ENCODE measurements at regions not wholly inside any gene's neighbourhood (a gene's known extent, or its start where the extent isn't known, plus 50 kb on each side); places are given as distances from the start of the nearest gene placed in this dataset.
A peak's percentile ranks its signal among the peaks of the same experiment; 100 is the strongest.
"Not testable (repeated sequence)": the region's sequence is repeated elsewhere in the genome, so short reads cannot be mapped to it uniquely, and the experiment has no call there.

DNA sequence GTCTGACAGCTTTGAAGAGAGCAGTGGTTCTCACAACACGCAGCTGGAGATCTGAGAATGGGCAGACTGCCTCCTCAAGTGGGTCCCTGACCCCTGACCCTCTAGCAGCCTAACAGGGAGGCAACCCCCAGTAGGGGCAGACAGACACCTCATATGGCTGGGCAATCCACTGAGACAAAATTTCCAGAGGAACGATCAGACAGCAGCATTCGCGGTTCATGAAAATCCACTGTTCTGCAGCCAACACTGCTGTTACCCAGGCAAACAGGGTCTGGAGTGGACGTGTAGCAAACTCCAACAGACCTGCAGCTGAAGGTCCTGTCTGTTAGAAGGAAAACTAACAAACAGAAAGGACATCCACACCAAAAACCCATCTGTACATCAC is 212.1 kb downstream of the FOXD4L6 start:
- Histone ChIP-seq H3K9me3 (ENCODE audit: control insufficient read depth in 4 of 4, low read length in 3 of 4) (peaks cover 37 to 62% (median 43%) of the 10 kb centered on the region in 4 donors), H3K4me3 (ENCODE audit: low read depth in 1 of 3, low read length in 3 of 3) (peak overlapping the region in 1 of 3 donors; percentile 52)
- H3K4me1 ChIP-seq (ENCODE audit: control insufficient read depth in 4 of 4, insufficient read depth in 4 of 4, low read length in 3 of 4); DNase-seq (ENCODE audit: low spot score); H3K36me3 ChIP-seq (ENCODE audit: control insufficient read depth in 4 of 4, insufficient read depth in 3 of 4, low read depth in 1 of 4, low read length in 3 of 4); H3K9ac ChIP-seq (ENCODE audit: low read depth in 1 of 2, low read length in 2 of 2); H3K27ac ChIP-seq (ENCODE audit: low read depth in 1 of 2, low read length in 2 of 2); H3K27me3 ChIP-seq (ENCODE audit: control insufficient read depth in 4 of 4, insufficient read depth in 4 of 4, low read length in 3 of 4): not testable (repeated sequence)
- WGBS = 72% methylated on average over 5 of the region's 5 CpGs

DNA sequence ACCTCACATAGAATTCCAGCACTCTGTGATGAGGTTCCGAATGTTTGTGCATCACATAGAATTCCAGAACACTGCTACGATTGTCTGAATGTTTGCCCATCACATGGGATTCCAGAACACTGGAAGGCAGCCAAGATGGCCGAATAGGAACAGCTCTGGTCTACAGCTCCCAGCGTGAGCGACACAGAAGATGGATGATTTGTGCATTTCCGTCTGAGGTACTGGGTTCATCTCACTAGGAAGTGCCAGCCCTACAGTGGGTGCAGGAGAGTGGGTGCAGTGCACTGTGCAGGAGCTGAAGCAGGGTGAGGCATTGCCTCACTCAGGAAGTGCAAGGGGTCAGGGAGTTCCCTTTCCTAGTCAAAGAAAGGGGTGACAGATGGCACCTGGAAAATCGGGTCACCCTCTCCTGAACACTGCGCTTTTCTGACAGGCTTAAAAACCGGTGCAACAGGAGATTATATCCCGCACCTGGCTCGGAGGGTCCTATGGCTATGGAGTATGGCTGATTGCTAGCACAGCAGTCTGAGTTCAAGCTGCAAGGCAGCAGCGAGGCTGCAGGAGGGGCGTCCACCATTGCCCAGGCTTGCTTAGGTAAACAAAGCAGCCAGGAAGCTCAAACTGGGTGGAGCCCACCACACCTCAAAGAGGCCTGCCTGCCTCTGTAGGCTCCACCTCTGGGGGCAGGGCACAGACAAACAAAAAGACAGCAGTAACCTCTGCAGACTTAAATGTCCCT is 212.7 kb downstream of the FOXD4L6 start:
- peak overlapping the region in 1 of 3 donors; percentile 56 for H3K4me3 ChIP-seq (ENCODE audit: low read depth in 1 of 3, low read length in 3 of 3)
- H3K9ac ChIP-seq (ENCODE audit: low read depth in 1 of 2, low read length in 2 of 2); H3K27ac ChIP-seq (ENCODE audit: low read depth in 1 of 2, low read length in 2 of 2); H3K4me1 ChIP-seq (ENCODE audit: control insufficient read depth in 4 of 4, insufficient read depth in 4 of 4, low read length in 3 of 4); H3K36me3 ChIP-seq (ENCODE audit: control insufficient read depth in 4 of 4, insufficient read depth in 3 of 4, low read depth in 1 of 4, low read length in 3 of 4); DNase-seq (ENCODE audit: low spot score); H3K27me3 ChIP-seq (ENCODE audit: control insufficient read depth in 4 of 4, insufficient read depth in 4 of 4, low read length in 3 of 4): not testable (repeated sequence)
- WGBS = 81% methylated on average over 13 of the region's 13 CpGs
- H3K9me3 ChIP-seq (ENCODE audit: control insufficient read depth in 4 of 4, low read length in 3 of 4) = peaks cover 38 to 67% (median 43%) of the 10 kb centered on the region in 4 donors

DNA sequence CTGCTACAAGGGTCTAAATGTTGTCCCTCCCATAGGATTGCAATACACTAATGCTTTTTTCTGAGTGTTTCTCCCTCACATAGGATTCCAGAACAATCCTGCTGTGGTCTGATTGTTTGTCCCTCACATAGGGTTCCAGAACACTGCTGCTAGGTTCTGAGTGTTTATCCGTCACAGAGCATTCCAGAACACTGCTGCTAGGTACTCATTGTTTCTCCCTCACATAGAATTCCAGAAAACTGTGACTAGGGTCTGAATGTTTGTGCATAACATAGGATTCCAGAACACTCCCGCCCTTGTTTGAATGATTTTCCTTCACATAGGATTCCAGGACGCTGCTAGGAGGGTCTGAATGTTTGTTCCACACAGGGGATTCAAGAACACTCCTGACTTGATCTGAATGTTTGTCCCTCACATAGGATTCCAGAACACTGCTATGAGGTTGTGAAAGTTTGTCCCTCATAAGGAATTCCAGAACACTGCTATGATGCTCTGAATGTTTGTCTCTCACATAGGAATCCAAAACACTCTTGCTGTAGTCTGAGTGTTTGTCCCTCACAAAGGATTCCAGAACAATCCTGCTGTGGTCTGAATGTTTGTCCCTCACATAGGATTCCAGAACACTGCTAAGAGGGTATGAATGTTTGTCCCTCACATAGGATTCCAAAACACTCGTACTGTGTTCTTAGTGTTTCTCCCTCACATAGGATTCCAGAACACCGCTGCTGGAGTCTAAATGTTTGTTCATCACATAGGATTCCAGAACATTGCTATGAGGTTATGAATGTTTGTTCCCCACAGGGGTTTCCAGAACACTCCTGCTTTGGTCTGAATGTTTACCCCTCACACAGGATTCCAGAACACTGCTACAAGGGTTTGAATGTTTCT is 213.5 kb downstream of the FOXD4L6 start:
- DNase-seq (ENCODE audit: low spot score) = no peak
- peak overlapping the region in 2 of 3 donors; percentile 37 to 56 for H3K4me3 ChIP-seq (ENCODE audit: low read depth in 1 of 3, low read length in 3 of 3)
- no peak overlapping the region for H3K9ac ChIP-seq (ENCODE audit: low read depth in 1 of 2, low read length in 2 of 2)
- H3K4me1 ChIP-seq (ENCODE audit: control insufficient read depth in 4 of 4, insufficient read depth in 4 of 4, low read length in 3 of 4) = no peaks in the 10 kb centered on the region
- no peak overlapping the region for H3K27ac ChIP-seq (ENCODE audit: low read depth in 1 of 2, low read length in 2 of 2)
- 50% methylated on average over 5 of the region's 5 CpGs for WGBS
- no peaks in the 10 kb centered on the region for H3K36me3 ChIP-seq (ENCODE audit: control insufficient read depth in 4 of 4, insufficient read depth in 3 of 4, low read depth in 1 of 4, low read length in 3 of 4)
- H3K27me3 ChIP-seq (ENCODE audit: control insufficient read depth in 4 of 4, insufficient read depth in 4 of 4, low read length in 3 of 4) = no peaks in the 10 kb centered on the region
- H3K9me3 ChIP-seq (ENCODE audit: control insufficient read depth in 4 of 4, low read length in 3 of 4) = peaks cover 40 to 73% (median 50%) of the 10 kb centered on the region in 4 donors
- no peak for TF ChIP-seq FOXA2 (IDR thresholded peaks at IDR 0.05)
- no peak for TF ChIP-seq EGR1 (IDR thresholded peaks at IDR 0.05; ENCODE audit: low read depth in 2 of 2)
- no peak for TF ChIP-seq FOXA1 (IDR thresholded peaks at IDR 0.05)
- TF ChIP-seq RXRA (IDR thresholded peaks at IDR 0.05) = no peak
- TF ChIP-seq TAF1 (conservative IDR thresholded peaks at IDR 0.05) = no peak
- no peak for TF ChIP-seq NR2F2 (IDR thresholded peaks at IDR 0.05)
- TF ChIP-seq HNF4A (conservative IDR thresholded peaks at IDR 0.05) = no peak
- TF ChIP-seq GABPA (IDR thresholded peaks at IDR 0.05 in 1 of 2, conservative IDR thresholded peaks at IDR 0.05 in 1 of 2) = no peak
- no peak for TF ChIP-seq RAD21 (IDR thresholded peaks at IDR 0.05)
- TF ChIP-seq, protein P1, sequence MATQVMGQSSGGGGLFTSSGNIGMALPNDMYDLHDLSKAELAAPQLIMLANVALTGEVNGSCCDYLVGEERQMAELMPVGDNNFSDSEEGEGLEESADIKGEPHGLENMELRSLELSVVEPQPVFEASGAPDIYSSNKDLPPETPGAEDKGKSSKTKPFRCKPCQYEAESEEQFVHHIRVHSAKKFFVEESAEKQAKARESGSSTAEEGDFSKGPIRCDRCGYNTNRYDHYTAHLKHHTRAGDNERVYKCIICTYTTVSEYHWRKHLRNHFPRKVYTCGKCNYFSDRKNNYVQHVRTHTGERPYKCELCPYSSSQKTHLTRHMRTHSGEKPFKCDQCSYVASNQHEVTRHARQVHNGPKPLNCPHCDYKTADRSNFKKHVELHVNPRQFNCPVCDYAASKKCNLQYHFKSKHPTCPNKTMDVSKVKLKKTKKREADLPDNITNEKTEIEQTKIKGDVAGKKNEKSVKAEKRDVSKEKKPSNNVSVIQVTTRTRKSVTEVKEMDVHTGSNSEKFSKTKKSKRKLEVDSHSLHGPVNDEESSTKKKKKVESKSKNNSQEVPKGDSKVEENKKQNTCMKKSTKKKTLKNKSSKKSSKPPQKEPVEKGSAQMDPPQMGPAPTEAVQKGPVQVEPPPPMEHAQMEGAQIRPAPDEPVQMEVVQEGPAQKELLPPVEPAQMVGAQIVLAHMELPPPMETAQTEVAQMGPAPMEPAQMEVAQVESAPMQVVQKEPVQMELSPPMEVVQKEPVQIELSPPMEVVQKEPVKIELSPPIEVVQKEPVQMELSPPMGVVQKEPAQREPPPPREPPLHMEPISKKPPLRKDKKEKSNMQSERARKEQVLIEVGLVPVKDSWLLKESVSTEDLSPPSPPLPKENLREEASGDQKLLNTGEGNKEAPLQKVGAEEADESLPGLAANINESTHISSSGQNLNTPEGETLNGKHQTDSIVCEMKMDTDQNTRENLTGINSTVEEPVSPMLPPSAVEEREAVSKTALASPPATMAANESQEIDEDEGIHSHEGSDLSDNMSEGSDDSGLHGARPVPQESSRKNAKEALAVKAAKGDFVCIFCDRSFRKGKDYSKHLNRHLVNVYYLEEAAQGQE (IDR thresholded peaks at IDR 0.05) = no peak
- TF ChIP-seq HNF4G (IDR thresholded peaks at IDR 0.05) = no peak
- TF ChIP-seq, protein P2, sequence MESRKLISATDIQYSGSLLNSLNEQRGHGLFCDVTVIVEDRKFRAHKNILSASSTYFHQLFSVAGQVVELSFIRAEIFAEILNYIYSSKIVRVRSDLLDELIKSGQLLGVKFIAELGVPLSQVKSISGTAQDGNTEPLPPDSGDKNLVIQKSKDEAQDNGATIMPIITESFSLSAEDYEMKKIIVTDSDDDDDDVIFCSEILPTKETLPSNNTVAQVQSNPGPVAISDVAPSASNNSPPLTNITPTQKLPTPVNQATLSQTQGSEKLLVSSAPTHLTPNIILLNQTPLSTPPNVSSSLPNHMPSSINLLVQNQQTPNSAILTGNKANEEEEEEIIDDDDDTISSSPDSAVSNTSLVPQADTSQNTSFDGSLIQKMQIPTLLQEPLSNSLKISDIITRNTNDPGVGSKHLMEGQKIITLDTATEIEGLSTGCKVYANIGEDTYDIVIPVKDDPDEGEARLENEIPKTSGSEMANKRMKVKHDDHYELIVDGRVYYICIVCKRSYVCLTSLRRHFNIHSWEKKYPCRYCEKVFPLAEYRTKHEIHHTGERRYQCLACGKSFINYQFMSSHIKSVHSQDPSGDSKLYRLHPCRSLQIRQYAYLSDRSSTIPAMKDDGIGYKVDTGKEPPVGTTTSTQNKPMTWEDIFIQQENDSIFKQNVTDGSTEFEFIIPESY (IDR thresholded peaks at IDR 0.05) = no peak
- TF ChIP-seq SP1 (IDR thresholded peaks at IDR 0.05) = no peak
- TF ChIP-seq, protein P3, sequence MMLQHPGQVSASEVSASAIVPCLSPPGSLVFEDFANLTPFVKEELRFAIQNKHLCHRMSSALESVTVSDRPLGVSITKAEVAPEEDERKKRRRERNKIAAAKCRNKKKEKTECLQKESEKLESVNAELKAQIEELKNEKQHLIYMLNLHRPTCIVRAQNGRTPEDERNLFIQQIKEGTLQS (IDR thresholded peaks at IDR 0.05) = no peak
- TF ChIP-seq JUND (IDR thresholded peaks at IDR 0.05) = no peak
- TF ChIP-seq YY1 (IDR thresholded peaks at IDR 0.05) = no peak
- TF ChIP-seq, protein P4, sequence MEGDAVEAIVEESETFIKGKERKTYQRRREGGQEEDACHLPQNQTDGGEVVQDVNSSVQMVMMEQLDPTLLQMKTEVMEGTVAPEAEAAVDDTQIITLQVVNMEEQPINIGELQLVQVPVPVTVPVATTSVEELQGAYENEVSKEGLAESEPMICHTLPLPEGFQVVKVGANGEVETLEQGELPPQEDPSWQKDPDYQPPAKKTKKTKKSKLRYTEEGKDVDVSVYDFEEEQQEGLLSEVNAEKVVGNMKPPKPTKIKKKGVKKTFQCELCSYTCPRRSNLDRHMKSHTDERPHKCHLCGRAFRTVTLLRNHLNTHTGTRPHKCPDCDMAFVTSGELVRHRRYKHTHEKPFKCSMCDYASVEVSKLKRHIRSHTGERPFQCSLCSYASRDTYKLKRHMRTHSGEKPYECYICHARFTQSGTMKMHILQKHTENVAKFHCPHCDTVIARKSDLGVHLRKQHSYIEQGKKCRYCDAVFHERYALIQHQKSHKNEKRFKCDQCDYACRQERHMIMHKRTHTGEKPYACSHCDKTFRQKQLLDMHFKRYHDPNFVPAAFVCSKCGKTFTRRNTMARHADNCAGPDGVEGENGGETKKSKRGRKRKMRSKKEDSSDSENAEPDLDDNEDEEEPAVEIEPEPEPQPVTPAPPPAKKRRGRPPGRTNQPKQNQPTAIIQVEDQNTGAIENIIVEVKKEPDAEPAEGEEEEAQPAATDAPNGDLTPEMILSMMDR (IDR thresholded peaks at IDR 0.05; ENCODE audit: low read depth, low read length, missing input control) = no peak
